SU-DHL-6 (cell line): ENCODE measurements at regions not wholly inside any gene's neighbourhood (a gene's known extent, or its start where the extent isn't known, plus 50 kb on each side); places are given as distances from the start of the nearest gene placed in this dataset.

Source experiments
- EZH2phosphoT487 ChIP-seq: fragments of 200-600 bp; sonication (generic), shearing (Covaris generic); conservative IDR thresholded peaks from 2 replicates; pipeline ENCODE4 v1.6.1; 2018; ENCODE audit warnings: mild to moderate bottlenecking, antibody characterized with exemption, low read length, moderate library complexity, mixed read lengths
- TF ChIP-seq, protein P1 (sequence below): fragments of 200-600 bp; sonication (generic); IDR thresholded peaks from one replicate; pipeline ENCODE4 v1.5.1; 2017; ENCODE audit warnings: antibody characterized with exemption, mild to moderate bottlenecking, low read length, moderate library complexity; ENCODE audit not compliant: insufficient read depth, poor library complexity, severe bottlenecking

DNA sequence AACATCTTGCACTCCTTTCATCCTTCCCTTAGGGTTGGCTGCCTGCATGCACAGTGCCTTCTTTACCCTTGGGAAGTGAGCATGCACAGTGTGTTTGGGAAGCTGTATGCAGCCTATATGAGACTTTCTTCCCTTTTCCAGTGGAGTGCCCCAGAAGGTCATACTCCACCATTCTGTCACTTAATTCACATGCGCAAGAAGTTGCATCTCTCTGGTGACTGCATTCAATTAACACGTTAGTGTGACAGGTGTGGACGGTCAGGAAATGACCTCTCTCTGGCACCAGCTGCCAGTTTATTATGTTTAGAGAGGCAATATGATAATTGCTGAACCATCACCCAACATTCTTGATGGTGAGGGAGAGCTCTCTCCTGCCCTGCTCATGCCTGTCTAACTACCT lies 770.0 kb downstream of the FLRT2 start:
- TF ChIP-seq, protein P1, sequence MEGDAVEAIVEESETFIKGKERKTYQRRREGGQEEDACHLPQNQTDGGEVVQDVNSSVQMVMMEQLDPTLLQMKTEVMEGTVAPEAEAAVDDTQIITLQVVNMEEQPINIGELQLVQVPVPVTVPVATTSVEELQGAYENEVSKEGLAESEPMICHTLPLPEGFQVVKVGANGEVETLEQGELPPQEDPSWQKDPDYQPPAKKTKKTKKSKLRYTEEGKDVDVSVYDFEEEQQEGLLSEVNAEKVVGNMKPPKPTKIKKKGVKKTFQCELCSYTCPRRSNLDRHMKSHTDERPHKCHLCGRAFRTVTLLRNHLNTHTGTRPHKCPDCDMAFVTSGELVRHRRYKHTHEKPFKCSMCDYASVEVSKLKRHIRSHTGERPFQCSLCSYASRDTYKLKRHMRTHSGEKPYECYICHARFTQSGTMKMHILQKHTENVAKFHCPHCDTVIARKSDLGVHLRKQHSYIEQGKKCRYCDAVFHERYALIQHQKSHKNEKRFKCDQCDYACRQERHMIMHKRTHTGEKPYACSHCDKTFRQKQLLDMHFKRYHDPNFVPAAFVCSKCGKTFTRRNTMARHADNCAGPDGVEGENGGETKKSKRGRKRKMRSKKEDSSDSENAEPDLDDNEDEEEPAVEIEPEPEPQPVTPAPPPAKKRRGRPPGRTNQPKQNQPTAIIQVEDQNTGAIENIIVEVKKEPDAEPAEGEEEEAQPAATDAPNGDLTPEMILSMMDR, result no peak
- no peak for TF ChIP-seq EZH2phosphoT487
